ENCODE measurements at regions not wholly inside any gene's neighbourhood (a gene's known extent, or its start where the extent isn't known, plus 50 kb on each side); places are given as distances from the start of the nearest gene placed in this dataset.

DNA sequence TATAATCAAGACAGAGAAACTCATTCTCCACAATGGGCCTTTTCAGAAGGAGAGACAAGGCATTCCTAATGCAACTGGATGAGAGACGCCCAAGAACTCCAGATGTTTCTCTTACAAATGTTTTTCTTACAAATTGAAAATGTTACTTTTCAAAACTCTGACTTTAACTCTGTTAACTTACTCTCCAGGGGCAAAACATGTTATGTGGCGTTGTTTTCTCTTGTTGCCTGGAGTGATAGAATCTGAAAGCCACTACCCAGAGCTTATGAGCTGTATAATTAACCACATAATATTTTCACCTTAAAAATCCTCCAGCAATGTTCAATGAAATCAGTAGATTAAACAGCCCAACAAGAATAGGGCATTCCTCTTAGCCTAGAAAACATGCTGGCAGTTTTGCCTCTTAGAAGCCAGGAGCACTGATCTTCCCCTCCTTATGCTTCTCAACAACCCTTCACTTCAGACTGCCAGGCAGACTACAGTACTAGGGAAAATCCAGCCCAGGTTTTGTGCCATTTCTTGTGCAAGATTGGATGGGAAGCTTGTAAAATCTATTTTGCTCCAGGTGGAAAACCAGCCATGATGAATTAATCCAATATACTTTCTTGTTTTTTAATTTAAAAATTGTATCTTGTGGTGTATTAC, 186.7 kb upstream of the GADL1 start:
- Histone ChIP-seq H3K4me3 (ENCODE audit: low read length) (no peak overlapping the region), H3K4me1 (ENCODE audit: control insufficient read depth, insufficient read depth, low read length) (no peaks in the 10 kb centered on the region), H3K36me3 (ENCODE audit: control insufficient read depth, insufficient read depth, low read length) (no peaks in the 10 kb centered on the region), H3K27ac (ENCODE audit: low read length) (no peak overlapping the region), H3K27me3 (ENCODE audit: control insufficient read depth, insufficient read depth, low read length) (no peaks in the 10 kb centered on the region), H3K9me3 (ENCODE audit: control insufficient read depth, insufficient read depth, low read length) (no peaks in the 10 kb centered on the region)
- Mint-ChIP-seq H3K4me1 (no peaks in the 10 kb centered on the region), H3K4me3 (no peak overlapping the region), H3K36me3 (no peaks in the 10 kb centered on the region), H3K9me3 (no peaks in the 10 kb centered on the region), H3K27me3 (ENCODE audit: low read depth in 2 of 2) (peaks cover 2 to 7% of the 10 kb centered on the region in 2 donors), H3K27ac (no peak overlapping the region)
- DNase-seq (no peak), ATAC-seq (no peak)
- TF ChIP-seq, protein P1, sequence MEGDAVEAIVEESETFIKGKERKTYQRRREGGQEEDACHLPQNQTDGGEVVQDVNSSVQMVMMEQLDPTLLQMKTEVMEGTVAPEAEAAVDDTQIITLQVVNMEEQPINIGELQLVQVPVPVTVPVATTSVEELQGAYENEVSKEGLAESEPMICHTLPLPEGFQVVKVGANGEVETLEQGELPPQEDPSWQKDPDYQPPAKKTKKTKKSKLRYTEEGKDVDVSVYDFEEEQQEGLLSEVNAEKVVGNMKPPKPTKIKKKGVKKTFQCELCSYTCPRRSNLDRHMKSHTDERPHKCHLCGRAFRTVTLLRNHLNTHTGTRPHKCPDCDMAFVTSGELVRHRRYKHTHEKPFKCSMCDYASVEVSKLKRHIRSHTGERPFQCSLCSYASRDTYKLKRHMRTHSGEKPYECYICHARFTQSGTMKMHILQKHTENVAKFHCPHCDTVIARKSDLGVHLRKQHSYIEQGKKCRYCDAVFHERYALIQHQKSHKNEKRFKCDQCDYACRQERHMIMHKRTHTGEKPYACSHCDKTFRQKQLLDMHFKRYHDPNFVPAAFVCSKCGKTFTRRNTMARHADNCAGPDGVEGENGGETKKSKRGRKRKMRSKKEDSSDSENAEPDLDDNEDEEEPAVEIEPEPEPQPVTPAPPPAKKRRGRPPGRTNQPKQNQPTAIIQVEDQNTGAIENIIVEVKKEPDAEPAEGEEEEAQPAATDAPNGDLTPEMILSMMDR (IDR thresholded peaks at IDR 0.05) = no peak
- 86% methylated on average over 2 of the region's 2 CpGs for WGBS (ENCODE audit: insufficient coverage)
- intact Hi-C loops (cut with micrococcal nuclease) = no loop called here

DNA sequence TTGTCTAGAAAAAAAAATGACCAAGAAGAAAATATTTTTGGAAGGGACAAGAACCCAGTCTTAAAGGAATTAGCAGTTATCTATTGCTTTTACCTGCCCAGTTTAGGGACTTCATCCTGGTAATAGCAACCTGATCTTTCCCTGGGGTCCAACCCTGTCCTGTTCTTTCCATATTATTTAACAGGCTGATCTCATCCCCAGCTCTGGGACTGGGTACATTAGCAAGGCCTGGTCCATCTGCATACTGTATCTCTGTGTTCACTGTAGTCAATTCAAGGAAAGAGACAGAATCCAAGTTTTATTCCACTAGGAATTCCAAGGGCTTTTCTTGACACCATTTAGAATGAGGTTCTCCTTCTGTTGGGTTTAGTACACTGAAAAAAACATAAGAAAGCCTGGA, 191.7 kb upstream of the GADL1 start:
- H3K4me3 Mint-ChIP-seq = no peak overlapping the region
- TF ChIP-seq, protein P1 (IDR thresholded peaks at IDR 0.05) = no peak
- H3K27me3 ChIP-seq (ENCODE audit: control insufficient read depth, insufficient read depth, low read length) = no peaks in the 10 kb centered on the region
- no peaks in the 10 kb centered on the region for H3K4me1 ChIP-seq (ENCODE audit: control insufficient read depth, insufficient read depth, low read length)
- H3K9me3 Mint-ChIP-seq = no peaks in the 10 kb centered on the region
- H3K27me3 Mint-ChIP-seq (ENCODE audit: low read depth in 2 of 2) = no peaks in the 10 kb centered on the region
- H3K36me3 Mint-ChIP-seq = no peaks in the 10 kb centered on the region
- no peaks in the 10 kb centered on the region for H3K9me3 ChIP-seq (ENCODE audit: control insufficient read depth, insufficient read depth, low read length)
- no peaks in the 10 kb centered on the region for H3K4me1 Mint-ChIP-seq
- H3K36me3 ChIP-seq (ENCODE audit: control insufficient read depth, insufficient read depth, low read length) = no peaks in the 10 kb centered on the region
- no peak overlapping the region for H3K27ac Mint-ChIP-seq
- H3K4me3 ChIP-seq (ENCODE audit: low read length) = no peak overlapping the region
- ATAC-seq (no peak), DNase-seq (no peak)
- intact Hi-C loops (cut with micrococcal nuclease) = no loop called here
- no peak overlapping the region for H3K27ac ChIP-seq (ENCODE audit: low read length)

DNA sequence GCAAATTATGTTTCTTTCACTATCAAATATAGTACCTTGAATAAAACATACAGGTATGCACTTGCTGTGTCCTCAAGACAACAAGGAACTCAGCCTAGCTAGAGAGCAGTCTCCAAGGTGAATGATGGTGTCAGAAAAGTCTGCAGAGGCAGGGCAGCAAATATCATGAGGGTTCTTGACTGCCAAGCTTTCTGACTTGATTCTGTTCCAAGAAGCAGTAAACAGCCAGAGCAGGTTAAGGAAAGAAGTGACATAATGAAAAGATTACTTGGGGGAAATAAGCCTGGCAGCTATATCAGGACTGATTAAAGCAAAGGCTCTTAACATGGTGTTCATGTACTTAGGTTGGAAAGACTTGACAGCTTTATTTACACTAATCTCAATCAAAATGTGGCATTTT, 192.2 kb upstream of the GADL1 start:
- Mint-ChIP-seq H3K27me3 (ENCODE audit: low read depth in 2 of 2) (no peaks in the 10 kb centered on the region), H3K27ac (no peak overlapping the region), H3K36me3 (no peaks in the 10 kb centered on the region), H3K4me1 (no peaks in the 10 kb centered on the region), H3K4me3 (no peak overlapping the region), H3K9me3 (no peaks in the 10 kb centered on the region)
- Histone ChIP-seq H3K27me3 (ENCODE audit: control insufficient read depth, insufficient read depth, low read length) (no peaks in the 10 kb centered on the region), H3K4me1 (ENCODE audit: control insufficient read depth, insufficient read depth, low read length) (no peaks in the 10 kb centered on the region), H3K36me3 (ENCODE audit: control insufficient read depth, insufficient read depth, low read length) (no peaks in the 10 kb centered on the region), H3K4me3 (ENCODE audit: low read length) (no peak overlapping the region), H3K9me3 (ENCODE audit: control insufficient read depth, insufficient read depth, low read length) (no peaks in the 10 kb centered on the region), H3K27ac (ENCODE audit: low read length) (no peak overlapping the region)
- TF ChIP-seq, protein P1 (IDR thresholded peaks at IDR 0.05) = no peak
- intact Hi-C loops (cut with micrococcal nuclease) = no loop called here
- no peak for ATAC-seq
- DNase-seq = no peak

DNA sequence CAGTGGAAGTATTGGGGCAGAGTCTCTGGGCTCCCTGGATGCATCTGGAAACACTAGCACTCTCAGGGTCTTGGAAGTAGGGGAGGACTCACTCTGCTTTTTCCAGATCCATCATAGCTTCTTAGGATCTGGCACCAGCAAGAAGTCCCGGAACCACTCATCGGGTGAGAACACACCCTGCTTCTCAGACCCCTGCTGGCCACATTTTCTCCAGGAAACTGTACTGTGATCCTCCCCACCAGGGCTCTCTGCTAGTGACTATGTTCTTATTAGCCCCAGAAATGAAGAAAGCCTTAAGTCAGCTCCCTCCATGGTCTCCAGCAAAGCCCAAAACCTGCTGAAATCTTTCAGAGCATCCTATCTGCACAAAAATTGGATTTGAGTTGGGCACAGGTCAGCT, 197.3 kb upstream of the GADL1 start:
- DNase-seq (no peak), ATAC-seq (no peak)
- TF ChIP-seq, protein P1 (IDR thresholded peaks at IDR 0.05) = no peak
- no peaks in the 10 kb centered on the region for H3K36me3 ChIP-seq (ENCODE audit: control insufficient read depth, insufficient read depth, low read length)
- no peak overlapping the region for H3K4me3 Mint-ChIP-seq
- no peaks in the 10 kb centered on the region for H3K27me3 ChIP-seq (ENCODE audit: control insufficient read depth, insufficient read depth, low read length)
- peaks cover 5 to 7% of the 10 kb centered on the region in 2 donors for H3K4me1 Mint-ChIP-seq
- H3K9me3 ChIP-seq (ENCODE audit: control insufficient read depth, insufficient read depth, low read length) = no peaks in the 10 kb centered on the region
- no peak overlapping the region for H3K27ac ChIP-seq (ENCODE audit: low read length)
- no peak overlapping the region for H3K27ac Mint-ChIP-seq
- no peak overlapping the region for H3K4me3 ChIP-seq (ENCODE audit: low read length)
- 94% methylated on average over 2 of the region's 2 CpGs for WGBS (ENCODE audit: insufficient coverage)
- H3K9me3 Mint-ChIP-seq = no peaks in the 10 kb centered on the region
- H3K36me3 Mint-ChIP-seq = no peaks in the 10 kb centered on the region
- H3K4me1 ChIP-seq (ENCODE audit: control insufficient read depth, insufficient read depth, low read length) = no peaks in the 10 kb centered on the region
- intact Hi-C loops (cut with micrococcal nuclease) = no loop called here
- peaks cover 0 to 3% of the 10 kb centered on the region in 2 donors for H3K27me3 Mint-ChIP-seq (ENCODE audit: low read depth in 2 of 2)
